Esophagus squamous epithelium (tissue), 5 donors: ENCODE measurements at regions not wholly inside any gene's neighbourhood (a gene's known extent, or its start where the extent isn't known, plus 50 kb on each side); places are given as distances from the start of the nearest gene placed in this dataset.

Source experiments
- DNase-seq: peaks from one replicate; lab custom pipeline; 2025; lab: John Stamatoyannopoulos, UW
- H3K27ac ChIP-seq, 4 donors: fragments of 200-600 bp; sonication (generic); one replicate each; pipeline ENCODE4 v1.5.1; 2016 to 2019; ENCODE audit warnings: mild to moderate bottlenecking in 1 of 4
- H3K27me3 ChIP-seq, 4 donors: fragments of 200-600 bp; sonication (generic); 1 replicate in 3 of 4; 2 replicates in 1 of 4; pipeline versions ENCODE4 v1.5.1 to v1.6.0; 2017 to 2021; ENCODE audit warnings: antibody characterized with exemption in 1 of 4
- H3K36me3 ChIP-seq, 3 donors: fragments of 200-600 bp; sonication (generic); one replicate each; pipeline ENCODE4 v1.5.1; 2016 to 2019
- H3K4me1 ChIP-seq, 3 donors: fragments of 200-600 bp; sonication (generic); one replicate each; pipeline ENCODE4 v1.5.1; 2017 to 2019
- H3K4me3 ChIP-seq, 4 donors: fragments of 200-600 bp; sonication (generic); 1 replicate in 3 of 4; 2 replicates in 1 of 4; pipeline ENCODE4 v1.5.1; 2016 to 2019; ENCODE audit warnings: mild to moderate bottlenecking in 2 of 4, moderate library complexity in 1 of 4
- H3K9me3 ChIP-seq, 3 donors: fragments of 200-600 bp; sonication (generic); one replicate each; pipeline ENCODE4 v1.5.1; 2016 to 2019
- CTCF ChIP-seq, 6 experiments: fragments of 450-650 bp in 4 of 6; fragments of 200-600 bp in 2 of 6; sonication (generic) in 2 of 6; IDR thresholded peaks; one replicate each; pipeline ENCODE4 v1.5.1; 2016 to 2019; ENCODE audit warnings: antibody characterized with exemption in 6 of 6, mild to moderate bottlenecking in 4 of 6, moderate library complexity in 4 of 6
- POLR2A ChIP-seq, 4 donors: fragments of 450-650 bp; IDR thresholded peaks; one replicate each; pipeline ENCODE4 v1.6.1; 2017; ENCODE audit warnings: antibody characterized with exemption in 4 of 4, mild to moderate bottlenecking in 4 of 4, moderate library complexity in 3 of 4
- WGBS, 2 donors: methylation state at CpG; one replicate each; pipeline ENCODE4 v1.1.5; 2018; 5-methylcytosine and 5-hydroxymethylcytosine counted together
- intact Hi-C: fragments of 100-400 bp; cut with DNase I; formaldehyde crosslinking; loops from one replicate; pipeline ENCODE4 v1.15.0; 2022
- donor health status: DM: yes; HTN: yes; CAD: no.

DNA sequence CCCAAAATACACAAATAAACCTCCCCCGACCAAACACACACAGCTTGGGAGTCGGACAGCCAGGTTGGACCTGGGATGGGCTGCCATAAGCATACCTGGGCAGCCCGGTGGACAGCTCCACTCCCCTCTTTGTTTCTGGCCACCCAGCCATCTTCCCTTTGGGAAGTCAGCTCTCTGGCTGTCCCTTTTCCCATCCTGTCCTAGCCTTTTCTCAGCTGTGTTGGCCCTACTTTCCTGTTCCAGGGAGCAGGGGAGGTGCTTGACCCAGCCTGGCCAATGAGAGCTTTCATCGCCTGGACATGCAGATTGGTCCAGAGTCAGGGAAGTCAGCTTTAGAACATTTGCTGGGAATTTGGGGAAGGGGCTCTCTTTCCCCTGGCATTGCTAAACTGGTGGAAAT, 68.7 kb upstream of the NECTIN1 start:
- TF ChIP-seq POLR2A (IDR thresholded peaks at IDR 0.05) = no peak
- no peak for TF ChIP-seq CTCF (IDR thresholded peaks at IDR 0.05)
- DNase-seq = no peak
- Histone ChIP-seq H3K9me3 (no peaks in the 10 kb centered on the region), H3K27me3 (peaks cover 0 to 47% (median 0%) of the 10 kb centered on the region in 4 donors), H3K36me3 (no peaks in the 10 kb centered on the region), H3K4me1 (peaks cover 3 to 12% (median 4%) of the 10 kb centered on the region in 3 donors), H3K27ac (no peak overlapping the region), H3K4me3 (no peak overlapping the region)
- 67 to 89% methylated on average over 2 to 4 of the region's 4 CpGs for WGBS, 2 donors
- intact Hi-C loops = no loop called here

DNA sequence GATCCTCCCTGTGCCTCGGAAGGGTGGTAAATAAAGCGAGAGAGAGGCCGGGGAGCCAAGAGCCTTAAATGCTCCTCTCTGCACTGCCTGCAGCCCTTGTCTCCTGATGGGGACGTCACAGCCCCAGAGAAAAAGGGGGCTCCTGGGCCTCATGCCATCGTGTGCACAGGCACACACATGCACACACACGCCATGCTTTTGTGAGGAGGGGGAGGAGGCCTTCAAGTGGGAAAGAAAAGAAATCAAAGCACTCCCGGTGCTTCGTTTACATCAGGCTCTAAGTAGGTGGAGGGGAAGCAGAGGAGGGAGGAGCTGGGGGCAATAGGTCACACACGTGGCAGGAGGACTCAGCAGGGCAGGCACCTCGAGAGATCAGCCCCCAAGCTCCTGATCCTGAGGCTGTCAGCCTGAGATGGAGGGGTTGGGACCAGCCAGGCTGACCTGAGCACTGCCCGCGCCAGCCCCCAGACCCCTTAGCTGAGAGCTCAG, 68.2 kb upstream of the NECTIN1 start:
- no peak overlapping the region for H3K27ac ChIP-seq
- 25 to 40% methylated on average over 5 to 8 of the region's 12 CpGs for WGBS, 2 donors
- no peak overlapping the region for H3K4me3 ChIP-seq
- intact Hi-C loops = no loop called here
- H3K36me3 ChIP-seq = no peaks in the 10 kb centered on the region
- peaks cover 0 to 47% (median 0%) of the 10 kb centered on the region in 4 donors for H3K27me3 ChIP-seq
- TF ChIP-seq POLR2A (IDR thresholded peaks at IDR 0.05) (no peak), CTCF (IDR thresholded peaks at IDR 0.05) (no peak)
- H3K9me3 ChIP-seq = no peaks in the 10 kb centered on the region
- peaks cover 3 to 12% (median 4%) of the 10 kb centered on the region in 3 donors for H3K4me1 ChIP-seq
- no peak for DNase-seq

GRCh38 chr11:119796363-119797060, 67.5 kb upstream of the NECTIN1 start:
- no peaks in the 10 kb centered on the region for H3K36me3 ChIP-seq
- no peak overlapping the region for H3K27ac ChIP-seq
- H3K4me1 ChIP-seq = peaks cover 3 to 17% (median 4%) of the 10 kb centered on the region in 3 donors
- no peak overlapping the region for H3K4me3 ChIP-seq
- TF ChIP-seq POLR2A (IDR thresholded peaks at IDR 0.05) (no peak), CTCF (IDR thresholded peaks at IDR 0.05) (no peak)
- H3K9me3 ChIP-seq = no peaks in the 10 kb centered on the region
- WGBS, 2 donors = 52 to 83% methylated on average over 4 of the region's 8 CpGs
- peaks cover 0 to 42% (median 0%) of the 10 kb centered on the region in 4 donors for H3K27me3 ChIP-seq
- intact Hi-C loops = no loop called here
- DNase-seq = no peak

DNA sequence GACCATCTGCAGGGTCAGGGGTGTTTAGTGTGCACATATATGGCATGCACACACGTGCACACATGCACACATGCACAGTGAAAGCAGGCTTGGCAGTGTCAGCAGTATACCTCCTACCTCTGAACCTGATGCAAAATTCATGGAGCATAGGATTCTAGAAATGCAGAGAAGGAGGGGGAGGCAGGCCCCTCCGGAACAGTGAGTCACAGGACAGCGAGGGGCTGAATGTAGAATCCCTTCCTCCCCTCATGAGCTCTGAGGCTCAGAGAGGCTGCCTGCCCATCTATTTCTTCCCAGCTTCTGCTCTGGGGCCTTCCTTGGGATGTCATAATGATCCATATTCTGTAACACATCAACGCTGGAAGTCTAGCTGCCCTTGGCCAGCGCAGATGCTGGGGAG, 66.7 kb upstream of the NECTIN1 start:
- H3K9me3 ChIP-seq = no peaks in the 10 kb centered on the region
- H3K36me3 ChIP-seq = no peaks in the 10 kb centered on the region
- DNase-seq = no peak
- H3K4me1 ChIP-seq = peaks cover 3 to 25% (median 4%) of the 10 kb centered on the region in 3 donors
- H3K27me3 ChIP-seq = peaks cover 0 to 35% (median 0%) of the 10 kb centered on the region in 4 donors
- 72 to 90% methylated on average over 5 of the region's 5 CpGs for WGBS, 2 donors
- H3K27ac ChIP-seq = no peak overlapping the region
- no peak overlapping the region for H3K4me3 ChIP-seq
- no peak for TF ChIP-seq POLR2A (IDR thresholded peaks at IDR 0.05)
- no peak for TF ChIP-seq CTCF (IDR thresholded peaks at IDR 0.05)
- intact Hi-C loops = no loop called here

DNA sequence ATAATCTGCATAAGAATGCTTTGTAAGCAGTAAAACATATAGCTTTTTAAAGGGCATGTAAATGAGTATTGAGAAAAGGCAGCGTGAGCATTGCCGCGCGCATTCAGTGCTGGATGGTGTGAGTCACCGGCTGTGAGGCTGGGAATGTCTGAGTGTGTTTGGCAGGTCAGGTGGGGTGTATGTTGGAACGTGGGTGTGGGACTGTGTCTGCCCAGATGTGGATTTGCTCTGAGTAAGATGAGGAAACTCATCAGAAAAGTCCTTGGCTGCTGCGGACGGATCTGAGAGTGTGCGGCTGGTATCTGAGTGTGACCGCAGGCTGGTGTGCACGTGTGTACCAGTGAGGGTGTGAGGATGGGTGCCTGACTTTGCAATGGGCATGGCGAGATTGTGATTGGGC, 66.2 kb upstream of the NECTIN1 start:
- peaks cover 0 to 31% (median 0%) of the 10 kb centered on the region in 4 donors for H3K27me3 ChIP-seq
- peaks cover 3 to 27% (median 4%) of the 10 kb centered on the region in 3 donors for H3K4me1 ChIP-seq
- no peaks in the 10 kb centered on the region for H3K36me3 ChIP-seq
- TF ChIP-seq POLR2A (IDR thresholded peaks at IDR 0.05) (no peak), CTCF (IDR thresholded peaks at IDR 0.05) (no peak)
- WGBS, 2 donors = 41 to 62% methylated on average over 12 of the region's 12 CpGs
- no peak overlapping the region for H3K4me3 ChIP-seq
- no peak overlapping the region for H3K27ac ChIP-seq
- no peaks in the 10 kb centered on the region for H3K9me3 ChIP-seq
- intact Hi-C loops = no loop called here
- DNase-seq = no peak
